ENCODE measurements at regions not wholly inside any gene's neighbourhood (a gene's known extent, or its start where the extent isn't known, plus 50 kb on each side); places are given as distances from the start of the nearest gene placed in this dataset.

DNA sequence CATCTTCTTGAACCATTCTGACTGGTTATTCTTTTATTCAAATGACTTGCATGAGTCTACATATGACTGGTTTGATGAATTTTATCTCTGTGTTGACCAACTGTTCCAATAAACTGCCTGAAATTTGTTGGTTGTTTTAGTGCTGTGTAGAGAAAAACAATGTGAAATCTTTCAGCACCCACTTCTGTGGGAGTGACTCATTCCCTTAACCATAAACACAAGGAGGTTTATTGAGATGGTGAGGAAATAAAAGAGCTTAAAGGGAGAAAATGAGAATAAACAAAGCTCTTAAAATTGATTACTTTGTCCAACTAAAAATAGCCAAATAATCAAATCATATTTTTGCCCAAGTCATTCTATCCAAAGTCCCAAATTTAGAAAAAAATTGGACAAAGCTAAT lies 341.1 kb downstream of the TGFB2 start:
- DNase-seq: no peak

DNA sequence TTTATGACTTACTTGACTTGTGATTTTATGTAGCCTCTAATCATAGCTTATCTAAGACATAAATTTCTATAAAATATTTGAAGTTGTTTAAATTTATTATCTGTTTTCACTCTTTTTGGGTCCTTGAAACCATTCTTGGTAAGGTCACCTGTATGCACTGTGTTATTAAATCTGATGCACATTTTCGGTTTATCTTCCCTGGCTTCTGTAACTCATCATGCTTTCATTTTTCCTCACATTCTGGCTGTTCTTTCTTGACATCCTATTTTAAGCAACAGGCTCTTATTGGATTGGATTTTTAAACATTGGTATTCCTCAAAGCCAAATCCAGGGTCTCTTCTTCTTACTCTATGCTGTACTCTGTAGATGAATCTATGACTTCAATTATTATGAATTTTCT lies 341.6 kb downstream of the TGFB2 start:
- DNase-seq: no peak

DNA sequence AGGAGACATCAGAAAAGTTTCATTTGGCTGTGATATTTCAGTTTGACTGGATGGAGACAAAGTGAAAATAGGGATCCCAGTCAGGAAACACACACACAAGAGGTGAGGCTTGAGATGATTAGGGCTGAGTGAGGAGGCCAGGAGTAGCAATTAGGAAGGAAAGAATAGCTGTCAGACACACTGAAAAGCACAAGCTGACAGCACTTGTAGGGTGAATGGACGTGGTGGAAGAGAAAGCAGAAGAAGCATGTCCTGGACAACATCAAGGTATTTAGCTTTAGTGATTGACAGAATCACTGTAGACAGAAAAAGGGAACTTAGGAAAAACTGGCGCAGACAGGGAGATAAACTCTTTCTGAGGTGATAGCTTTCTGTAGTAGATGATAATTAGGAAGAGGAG lies 347.7 kb downstream of the TGFB2 start:
- no peak for DNase-seq

DNA sequence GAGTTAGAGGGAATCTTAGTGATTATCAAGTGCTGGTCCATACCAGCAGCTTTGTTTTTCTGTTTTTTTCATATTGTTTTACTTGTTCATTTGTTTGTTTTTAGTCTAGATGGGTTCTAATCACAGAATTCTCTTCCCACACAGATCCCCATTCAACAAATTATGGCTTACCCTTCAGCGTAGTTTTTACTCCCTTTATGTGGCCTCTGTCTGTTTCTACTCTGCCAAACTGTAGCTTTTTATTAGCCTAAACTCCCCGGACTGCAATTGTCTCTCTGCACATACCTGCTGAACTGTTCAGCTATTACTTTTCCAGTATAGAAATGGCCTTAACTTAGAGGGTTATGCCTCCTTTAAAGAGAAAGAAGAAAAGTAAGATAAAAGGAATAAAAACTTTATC lies 348.5 kb downstream of the TGFB2 start:
- DNase-seq: no peak

DNA sequence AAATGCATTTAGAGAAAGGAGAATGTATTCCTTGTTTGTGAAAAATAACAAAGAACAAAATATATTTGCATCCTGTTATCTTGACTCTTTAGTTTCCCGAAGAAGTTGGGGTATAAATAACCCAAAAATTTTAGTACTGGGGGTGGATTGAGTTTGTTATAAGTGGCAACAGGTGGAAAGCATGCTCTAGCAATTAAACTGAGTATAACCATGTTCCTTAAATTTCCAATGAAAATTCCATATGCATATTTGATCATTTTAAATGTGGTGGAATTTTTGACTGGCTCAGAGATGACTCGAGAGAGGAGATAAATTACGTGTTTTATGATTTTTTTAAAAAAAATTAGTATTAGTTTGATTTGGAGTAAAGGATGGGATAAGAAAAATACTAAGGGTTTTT lies 348.9 kb downstream of the TGFB2 start:
- no peak for DNase-seq

DNA sequence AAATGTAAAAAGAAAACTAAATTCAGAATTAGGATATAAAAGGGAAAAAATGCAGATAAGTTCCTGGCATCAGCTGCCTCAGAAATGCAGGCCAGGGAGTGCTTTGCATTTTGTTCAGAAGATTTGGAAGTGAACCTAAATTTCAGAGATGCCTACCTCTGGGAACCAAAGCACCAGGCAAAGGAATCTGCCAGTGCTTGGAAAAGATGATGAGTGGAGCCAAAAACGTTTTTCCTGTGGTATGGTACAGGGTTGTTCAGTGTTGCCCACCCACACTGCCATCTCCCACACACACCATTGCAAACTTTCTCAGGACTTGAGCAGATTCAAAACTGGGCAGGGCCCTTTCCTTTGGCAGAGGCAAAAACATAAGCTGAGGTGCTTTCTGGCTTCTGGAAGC lies 349.5 kb downstream of the TGFB2 start:
- no peak for DNase-seq

DNA sequence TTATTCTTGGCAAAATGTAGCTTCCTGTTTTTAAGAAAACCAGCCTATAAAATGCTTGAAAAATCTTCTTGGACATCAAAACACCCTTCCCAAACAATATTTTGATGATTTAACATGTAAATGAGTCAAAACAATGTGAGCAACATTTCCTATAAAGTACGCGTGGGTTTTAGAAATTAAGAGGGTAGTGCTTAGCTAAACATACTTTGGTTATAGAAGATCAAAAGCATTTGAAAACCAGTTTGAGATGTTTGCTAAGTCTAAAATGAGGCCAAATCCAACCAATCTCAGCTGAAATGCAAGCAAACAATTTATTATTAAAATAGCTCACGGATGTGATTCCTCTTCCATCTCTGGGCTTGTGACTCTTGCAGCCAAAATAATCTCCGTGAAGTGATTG lies 350.4 kb downstream of the TGFB2 start:
- no peak for DNase-seq

DNA sequence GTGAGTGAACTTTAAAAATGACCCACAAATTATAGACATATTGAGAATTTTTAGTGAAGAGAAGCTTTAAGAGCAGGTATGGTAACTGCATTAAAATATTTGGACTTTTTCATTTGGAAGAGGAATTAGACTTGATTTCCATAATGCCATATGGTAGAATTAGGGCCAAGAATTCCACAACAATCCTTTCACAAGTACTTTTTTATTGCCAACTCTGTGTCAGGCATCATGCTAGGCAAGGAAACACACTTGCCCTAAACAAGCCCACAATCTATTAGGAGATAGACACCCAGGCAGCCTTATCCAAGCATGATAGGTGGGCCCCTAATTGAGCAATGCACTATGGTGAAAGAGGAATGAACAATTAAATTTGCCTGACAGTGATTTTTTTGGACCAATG lies 353.0 kb downstream of the TGFB2 start:
- DNase-seq: no peak

DNA sequence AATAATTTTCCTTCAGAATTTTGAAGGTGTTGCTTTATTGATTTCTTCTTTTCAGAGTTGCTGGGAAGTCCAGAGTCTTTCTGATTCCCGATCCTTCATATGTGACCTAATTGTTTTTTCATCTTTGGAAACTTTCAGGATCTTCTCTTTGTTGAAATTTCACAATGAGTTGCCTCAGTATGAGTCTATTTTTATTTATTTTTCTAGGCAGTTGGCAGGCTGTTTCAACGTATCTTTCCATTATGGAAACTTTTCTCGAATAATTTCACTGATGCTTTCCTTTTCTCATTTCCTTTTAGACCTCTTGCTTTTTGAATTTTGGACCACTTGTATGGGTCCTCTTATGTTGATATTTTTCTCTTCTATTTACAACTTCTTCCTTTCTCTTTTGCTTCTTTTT lies 354.3 kb downstream of the TGFB2 start:
- DNase-seq: no peak

DNA sequence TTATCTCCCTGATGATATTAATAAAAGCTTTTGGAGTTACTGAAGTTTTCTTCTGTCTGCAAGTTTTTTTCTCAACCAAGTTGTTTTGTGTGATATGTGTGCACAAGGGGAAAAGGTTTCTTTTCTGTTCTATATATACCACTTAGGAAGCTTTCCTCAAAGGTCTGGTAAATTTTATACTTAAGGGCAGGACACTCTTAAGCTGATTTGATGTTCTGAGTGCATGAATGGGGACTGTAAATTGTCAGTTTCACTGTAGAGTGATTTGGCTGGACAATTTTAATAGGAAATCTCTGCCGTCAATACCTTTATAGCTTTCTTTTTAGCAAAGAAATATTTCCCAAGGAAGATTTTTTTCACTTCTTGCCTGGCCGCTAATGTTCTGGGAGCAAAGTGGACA lies 354.7 kb downstream of the TGFB2 start:
- no peak for DNase-seq

DNA sequence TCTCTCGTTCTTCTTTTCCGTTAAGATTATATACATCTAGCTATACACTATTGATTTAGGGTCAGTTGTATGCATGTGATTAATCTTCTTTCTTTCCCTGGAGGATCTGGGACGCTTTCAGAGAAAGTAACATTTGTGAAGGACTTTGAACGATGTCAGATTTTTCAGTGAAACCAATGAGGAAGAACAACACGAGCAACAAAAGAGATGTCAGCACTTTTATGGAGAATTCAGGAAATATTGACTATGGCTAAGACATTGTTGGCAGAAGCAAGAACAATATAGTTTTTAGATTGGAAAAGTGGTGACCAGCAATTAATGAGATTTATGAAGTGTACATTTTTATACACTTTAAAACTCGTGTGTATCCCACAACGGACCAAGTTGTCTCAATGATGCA lies 355.5 kb downstream of the TGFB2 start:
- no peak for DNase-seq

DNA sequence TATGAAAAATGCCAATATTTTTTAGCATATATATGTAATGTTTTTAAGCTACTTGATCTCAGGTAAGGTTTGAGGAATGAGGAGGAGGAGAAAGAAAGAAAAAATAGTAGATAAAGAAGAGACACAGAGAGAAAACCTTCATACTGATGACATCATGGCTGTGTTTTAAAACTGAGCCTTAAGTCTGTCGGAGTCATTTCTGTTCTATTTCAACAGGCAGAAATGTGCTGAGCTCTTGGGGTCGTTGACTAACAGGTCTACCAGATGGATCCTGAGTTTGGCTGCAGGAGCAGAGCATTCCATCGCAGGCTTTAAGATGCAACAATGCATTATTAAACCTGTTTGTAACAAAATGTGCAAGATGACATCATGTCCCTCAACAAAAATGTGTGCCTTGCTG lies 356.0 kb downstream of the TGFB2 start:
- no peak for DNase-seq

DNA sequence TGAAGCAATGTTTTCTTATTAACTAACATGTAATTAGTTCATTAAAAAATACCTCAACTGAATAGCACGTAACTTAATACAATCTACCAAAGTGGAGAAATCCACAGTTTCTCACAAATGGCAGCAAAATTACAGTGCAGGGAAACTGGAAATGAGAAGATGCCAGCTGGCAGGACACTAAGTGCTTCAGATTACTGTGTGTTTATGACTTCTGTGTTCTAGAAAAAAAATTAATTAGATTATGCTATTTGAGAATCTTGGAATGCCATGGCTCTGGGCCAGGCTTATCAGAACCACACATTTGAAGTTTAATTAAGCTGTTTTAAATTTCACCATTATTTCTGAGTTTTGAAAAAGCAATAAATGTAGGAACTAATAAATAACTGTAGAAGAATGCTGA lies 357.6 kb downstream of the TGFB2 start:
- no peak for DNase-seq

DNA sequence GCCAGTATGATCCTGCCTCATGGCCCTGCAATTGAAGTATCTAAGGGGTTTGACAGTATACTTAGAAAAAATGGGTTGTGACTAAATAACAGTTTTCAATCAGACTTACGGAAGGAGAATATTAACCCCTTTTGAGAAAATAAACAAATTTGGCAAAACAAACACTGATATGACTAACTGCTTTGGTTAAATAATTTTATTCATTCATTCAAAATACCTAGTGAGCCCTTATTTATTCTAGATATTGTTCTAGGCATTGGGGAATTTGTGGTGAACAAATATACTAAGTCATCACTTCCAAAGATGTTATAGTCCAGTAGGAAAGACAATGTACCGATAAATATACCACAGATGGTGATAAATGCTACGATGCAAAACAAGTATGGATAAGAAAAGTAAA lies 358.7 kb downstream of the TGFB2 start:
- DNase-seq: no peak

DNA sequence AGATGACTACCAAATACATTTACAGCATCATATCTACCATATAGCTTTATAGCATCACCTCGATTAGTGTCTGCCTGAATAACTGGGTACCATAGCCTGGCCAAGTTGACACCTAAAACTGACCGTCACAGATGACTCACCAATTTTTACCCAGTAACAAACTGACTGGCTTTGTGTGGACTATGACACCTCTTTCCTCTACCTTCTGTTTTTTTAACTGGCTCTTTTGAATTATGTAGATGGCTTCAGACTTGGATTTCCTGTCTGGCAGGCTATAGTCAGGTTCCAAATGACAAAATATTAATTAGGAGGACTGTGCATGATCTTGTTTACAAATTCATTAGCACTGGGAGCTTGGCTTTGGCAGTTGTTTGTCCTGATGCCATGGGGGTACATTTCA lies 360.3 kb downstream of the TGFB2 start:
- DNase-seq: no peak

DNA sequence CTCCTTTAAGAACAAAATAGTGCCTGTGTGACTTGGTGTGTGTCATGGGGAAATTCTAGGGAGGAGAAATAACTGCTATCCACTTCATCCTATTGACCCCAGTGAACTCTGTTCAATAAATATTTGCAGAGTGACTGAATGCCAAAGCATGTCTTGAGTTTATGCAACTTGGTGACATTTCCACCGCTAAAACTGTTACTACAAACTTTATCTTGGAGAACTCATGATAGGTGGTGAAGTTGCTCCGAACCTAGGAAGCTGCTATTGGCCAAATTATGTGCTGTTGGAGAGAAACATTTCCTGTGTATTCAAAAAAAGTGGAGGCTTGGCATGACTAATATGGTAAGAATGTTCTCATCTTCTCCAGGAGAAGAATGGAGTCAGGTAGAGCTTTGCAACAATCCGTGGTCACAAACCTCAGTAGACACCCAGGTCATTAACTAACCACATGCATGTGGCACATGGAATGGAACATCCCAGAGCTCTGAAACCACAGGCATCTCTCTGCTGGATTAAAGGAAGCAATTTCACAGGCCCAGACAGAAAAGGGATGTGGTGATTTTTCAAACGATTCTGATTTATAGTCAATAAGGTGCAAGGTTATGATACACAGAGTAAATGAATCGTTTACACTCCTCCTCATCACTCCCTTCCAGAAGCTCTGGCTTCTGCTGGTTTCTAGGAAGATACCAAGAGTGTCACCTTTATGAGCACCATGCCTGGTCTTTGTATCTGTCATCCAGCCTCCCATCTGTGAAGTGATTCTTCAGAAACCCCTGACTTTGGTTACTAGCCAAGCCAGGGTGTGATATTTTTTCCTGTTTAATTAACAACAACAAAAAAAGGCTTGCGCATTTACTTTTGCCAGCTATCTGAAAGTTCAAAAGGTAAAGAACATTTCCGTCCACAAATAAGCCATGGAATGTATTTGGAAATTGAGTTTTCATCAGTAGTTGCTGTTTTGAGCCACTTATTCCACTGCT lies 361.1 kb downstream of the TGFB2 start:
- no peak for DNase-seq

DNA sequence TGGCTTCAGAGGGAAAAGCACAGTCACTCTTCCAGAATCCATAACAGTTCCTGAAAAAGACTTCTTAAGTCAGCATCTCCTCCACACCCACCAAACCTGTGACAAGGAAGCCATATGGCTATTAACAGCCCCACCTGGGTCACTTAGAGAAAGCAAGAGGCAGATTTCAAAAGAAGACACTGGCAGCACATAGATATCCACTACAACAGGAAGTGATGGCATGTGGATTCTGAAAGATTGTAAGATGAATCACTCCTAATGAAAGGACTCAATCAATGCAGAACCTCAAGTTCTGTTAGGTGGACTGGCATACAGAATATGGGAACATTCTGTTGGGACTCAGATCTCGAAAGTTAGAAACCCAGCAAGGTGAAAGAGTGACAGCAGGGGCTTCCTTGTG lies 365.9 kb downstream of the TGFB2 start:
- no peak for DNase-seq

DNA sequence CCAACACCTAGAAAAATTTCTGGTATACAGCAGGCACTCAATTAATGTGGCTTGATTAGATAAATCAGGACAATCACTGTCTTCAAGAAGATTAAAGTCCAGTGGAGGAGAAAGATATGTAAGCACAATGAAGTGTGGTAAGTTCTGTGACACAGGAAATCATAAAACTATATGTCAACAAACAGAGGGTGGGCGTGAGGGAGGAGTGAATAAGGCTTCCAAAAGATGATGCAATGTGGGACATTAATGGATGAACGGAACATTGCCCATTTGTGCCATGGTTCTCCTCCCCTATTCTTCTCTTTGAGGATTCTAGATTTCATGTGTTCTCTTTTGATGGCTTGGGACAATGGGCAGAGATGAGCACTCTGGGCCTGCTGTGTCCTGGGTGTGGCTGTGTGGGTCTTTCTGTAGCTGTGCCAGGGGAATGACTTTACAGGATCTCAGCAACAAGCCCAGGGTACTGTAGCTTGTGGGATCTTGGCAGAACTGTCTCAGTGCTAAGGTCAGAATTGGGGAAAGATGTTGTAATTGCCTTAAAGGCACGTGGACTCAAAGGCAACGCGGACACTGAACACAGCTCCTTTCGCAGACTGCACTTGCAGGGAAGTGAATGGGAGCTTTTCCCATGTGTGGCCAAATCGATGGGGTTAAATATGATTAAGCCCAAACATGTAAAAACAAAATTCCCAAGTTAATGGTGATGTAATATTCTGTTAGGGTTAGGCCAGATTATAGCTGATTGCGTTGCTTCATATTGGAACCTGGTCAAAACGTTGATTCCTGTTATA lies 366.9 kb downstream of the TGFB2 start:
- DNase-seq: no peak

DNA sequence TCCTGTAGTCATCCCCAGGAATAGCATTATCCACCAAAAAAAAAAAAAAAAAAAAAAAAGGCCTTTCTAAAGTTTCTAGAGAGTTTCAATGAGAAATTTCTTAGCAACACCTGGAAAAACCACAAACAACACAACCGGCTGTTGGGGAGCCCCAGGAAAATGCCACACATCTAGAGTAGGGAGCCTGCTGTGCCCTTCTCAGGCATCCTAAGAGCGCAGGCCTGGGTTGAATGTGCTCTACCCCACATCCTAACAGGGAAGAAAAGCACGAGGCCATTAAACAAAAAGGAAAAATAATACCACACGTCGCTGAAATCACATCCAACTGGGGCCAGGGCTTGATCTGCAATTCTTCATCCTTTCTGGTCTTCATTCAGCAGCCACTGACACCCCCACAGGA lies 367.5 kb downstream of the TGFB2 start:
- DNase-seq: no peak

DNA sequence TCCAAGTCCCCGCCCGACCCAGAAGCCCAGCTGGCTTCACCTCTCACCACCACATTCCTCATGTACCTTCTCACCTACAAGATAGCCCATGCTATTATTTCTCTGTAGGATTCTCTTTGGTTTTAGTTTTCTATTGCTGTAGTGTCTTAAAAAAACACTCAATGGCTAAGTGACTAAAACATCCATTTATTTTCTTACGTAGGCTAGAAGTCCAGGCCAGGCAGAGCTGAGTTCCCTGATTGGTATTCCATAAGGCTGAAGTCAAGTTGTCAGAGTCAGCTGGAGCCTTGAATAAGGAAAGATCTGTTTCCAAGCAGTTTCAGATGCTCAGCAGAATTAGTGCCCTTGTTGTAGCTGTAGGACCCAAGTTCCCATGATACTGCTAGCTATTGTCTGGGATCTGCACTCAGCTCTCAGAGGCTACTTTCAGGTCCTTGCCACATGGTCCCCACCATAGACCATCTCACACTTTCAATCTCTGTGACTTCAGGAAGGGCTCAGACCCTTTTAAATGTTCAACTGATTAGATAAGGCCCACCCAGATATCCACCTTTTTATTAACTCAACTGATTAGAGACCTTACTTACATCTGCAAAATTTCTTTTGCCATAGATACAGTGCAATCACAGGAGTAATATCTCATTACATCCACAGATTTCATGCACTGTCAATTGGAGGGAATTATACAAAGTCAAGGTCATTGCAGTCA lies 371.0 kb downstream of the TGFB2 start:
- no peak for DNase-seq

DNA sequence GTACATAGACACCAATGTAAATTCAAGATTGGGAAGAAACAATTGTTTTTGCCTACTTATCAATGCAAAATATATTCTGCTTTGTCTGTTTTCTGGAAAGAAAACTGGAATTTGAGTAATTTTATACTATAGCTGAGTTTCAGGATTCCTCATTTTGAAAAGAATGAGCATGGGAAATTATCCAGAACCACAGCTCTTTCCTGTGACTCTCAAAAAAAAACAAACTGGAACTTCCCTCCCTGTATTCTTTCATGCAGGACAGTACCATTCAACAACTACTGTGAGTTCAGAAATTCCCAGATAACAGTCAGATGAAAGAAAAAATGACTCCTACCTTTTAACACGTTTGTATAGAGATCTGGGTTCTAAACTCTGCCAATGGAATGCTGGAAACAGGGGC lies 372.4 kb downstream of the TGFB2 start:
- no peak for DNase-seq

DNA sequence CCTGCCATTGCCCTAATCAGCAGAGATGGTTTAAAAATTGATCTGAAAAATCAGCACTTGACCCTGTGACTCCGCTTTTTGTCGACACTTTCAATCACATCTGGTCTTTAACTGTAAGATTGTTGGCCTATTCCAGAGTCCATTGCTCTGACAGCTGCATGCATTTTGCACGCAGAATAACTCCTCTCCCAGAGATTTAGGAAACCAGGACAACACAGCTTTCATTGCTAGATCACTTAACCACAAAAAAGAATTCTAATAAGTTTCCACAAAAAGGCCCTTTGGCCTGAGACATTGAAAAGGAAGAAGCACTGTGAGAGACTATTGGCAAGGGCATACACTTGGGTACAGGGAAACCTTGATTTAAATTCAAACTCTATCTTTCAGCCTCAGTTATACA lies 373.1 kb downstream of the TGFB2 start:
- DNase-seq: no peak

DNA sequence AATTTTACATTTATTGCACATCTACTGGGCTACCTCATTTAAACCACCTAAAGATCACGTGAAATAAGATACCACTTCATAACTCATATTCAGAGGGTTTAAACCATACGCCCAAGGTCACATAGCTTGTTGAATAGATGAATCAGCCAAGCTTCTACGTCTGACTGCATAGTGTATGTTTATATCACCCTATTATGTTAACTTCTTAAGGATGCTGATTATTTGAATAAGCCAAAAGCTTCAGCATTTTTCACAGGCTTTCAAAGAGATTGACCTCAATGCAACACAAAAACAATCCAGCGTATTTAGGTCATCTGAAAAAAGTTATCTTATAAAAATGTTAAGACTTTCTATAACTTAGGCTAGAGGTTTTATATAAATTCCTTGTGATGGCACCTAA lies 373.8 kb downstream of the TGFB2 start:
- no peak for DNase-seq

Data from NCI-H1092 (cell line).